ENCODE measurements at regions not wholly inside any gene's neighbourhood (a gene's known extent, or its start where the extent isn't known, plus 50 kb on each side); places are given as distances from the start of the nearest gene placed in this dataset.

- Histone ChIP-seq H3K27me3 (no peaks in the 10 kb centered on the region), H3K4me3 (no peak overlapping the region), H3K36me3 (no peaks in the 10 kb centered on the region), H3K9me3 (peaks cover 0 to 8% (median 0%) of the 10 kb centered on the region in 11 donors), H3K27ac (peak overlapping the region in 2 of 10 donors; percentile 22 to 91), H3K4me1 (peaks cover 0 to 47% (median 12%) of the 10 kb centered on the region in 9 donors)
- DNase-seq: no peak
- 70 to 76% methylated on average over 5 of the region's 5 CpGs for WGBS, 2 donors
- no peak for ATAC-seq
- intact Hi-C loops (cut with DNase I): no loop called here
- no peak for TF ChIP-seq CTCF (IDR thresholded peaks at IDR 0.05)
Observed at GRCh38 chr2:38148501-38148900, 72.5 kb upstream of the CYP1B1 start.

- intact Hi-C loops (cut with DNase I): no loop called here
- Histone ChIP-seq H3K4me1 (peaks cover 0 to 46% (median 12%) of the 10 kb centered on the region in 9 donors), H3K36me3 (no peaks in the 10 kb centered on the region), H3K4me3 (no peak overlapping the region), H3K9me3 (peaks cover 0 to 15% (median 0%) of the 10 kb centered on the region in 11 donors), H3K27ac (peak overlapping the region in 9 of 10 donors; percentile 15 to 91 (median 78)), H3K27me3 (no peaks in the 10 kb centered on the region)
- ATAC-seq (peak in 1 of 8 donors; percentile 4), DNase-seq (no peak)
- no peak for TF ChIP-seq CTCF (IDR thresholded peaks at IDR 0.05)
- WGBS, 2 donors: 81 to 92% methylated on average over 8 of the region's 8 CpGs
Observed at GRCh38 chr2:38147333-38148121, 71.6 kb upstream of the CYP1B1 start.

- ATAC-seq: peak; percentile 73 to 94 (median 88)
- 52 to 56% methylated on average over 3 of the region's 3 CpGs for WGBS, 2 donors
Observed at GRCh38 chr2:38146907-38147307, 71.0 kb upstream of the CYP1B1 start.

More at GRCh38 chr2:38146907-38147307, 71.0 kb upstream of the CYP1B1 start:
- H3K4me1 ChIP-seq: peaks cover 0 to 52% (median 12%) of the 10 kb centered on the region in 9 donors
- intact Hi-C loops (cut with DNase I): loop anchor here in 1 of 10 donors (1.0 kb wide), 1 partner anchor 31 kb away; no protein-coding TSS in a partner anchor
- peaks cover 0 to 15% (median 0%) of the 10 kb centered on the region in 11 donors for H3K9me3 ChIP-seq
- no peaks in the 10 kb centered on the region for H3K27me3 ChIP-seq
- no peaks in the 10 kb centered on the region for H3K36me3 ChIP-seq
- peak overlapping the region in 1 of 10 donors; percentile 13 for H3K4me3 ChIP-seq
- no peak for DNase-seq
- peak overlapping the region in 9 of 10 donors; percentile 15 to 91 (median 78) for H3K27ac ChIP-seq
- TF ChIP-seq CTCF (IDR thresholded peaks at IDR 0.05): no peak
